Coronary artery (tissue), 2 donors: ENCODE measurements at regions not wholly inside any gene's neighbourhood (a gene's known extent, or its start where the extent isn't known, plus 50 kb on each side); places are given as distances from the start of the nearest gene placed in this dataset.

Experiments used
- DNase-seq: peaks from one replicate; pipeline ENCODE4 v3.0.0-alpha.2; 2017; ENCODE audit warnings: low spot score
- H3K27ac ChIP-seq, 2 donors: fragments of 200-600 bp; sonication (generic); one replicate each; pipeline ENCODE4 v1.5.1; 2016 to 2019
- H3K4me3 ChIP-seq: fragments of 200-600 bp; sonication (generic); 2 replicates; pipeline ENCODE4 v1.5.1; 2016; ENCODE audit warnings: mild to moderate bottlenecking, moderate library complexity
- TF ChIP-seq, protein P1 (sequence below): fragments of 200-600 bp; sonication (generic); IDR thresholded peaks from one replicate; pipeline ENCODE4 v1.5.1; 2019; ENCODE audit warnings: antibody characterized with exemption

DNA sequence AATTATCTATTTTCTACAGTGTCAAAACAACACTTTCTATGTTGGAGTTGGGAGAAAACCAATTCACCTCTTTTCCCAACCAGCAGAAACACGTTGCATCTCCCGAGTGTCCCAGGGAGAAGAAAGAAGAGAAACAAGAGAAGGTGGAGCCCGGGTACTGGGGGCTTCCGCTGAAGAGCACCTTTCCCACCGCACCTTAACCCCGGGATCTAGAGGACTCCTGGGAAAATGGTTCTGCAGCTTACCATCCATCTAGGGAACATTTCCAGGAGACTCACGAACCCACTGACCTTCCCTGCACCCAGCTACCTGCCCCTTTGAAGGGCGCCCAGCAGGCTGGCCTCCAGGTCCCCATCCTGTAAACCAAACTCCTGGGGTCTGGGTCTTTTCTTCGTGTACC lies 346.8 kb downstream of the TCERG1L start:
- Histone ChIP-seq H3K4me3 (no peak overlapping the region), H3K27ac (no peak overlapping the region)
- TF ChIP-seq, protein P1, sequence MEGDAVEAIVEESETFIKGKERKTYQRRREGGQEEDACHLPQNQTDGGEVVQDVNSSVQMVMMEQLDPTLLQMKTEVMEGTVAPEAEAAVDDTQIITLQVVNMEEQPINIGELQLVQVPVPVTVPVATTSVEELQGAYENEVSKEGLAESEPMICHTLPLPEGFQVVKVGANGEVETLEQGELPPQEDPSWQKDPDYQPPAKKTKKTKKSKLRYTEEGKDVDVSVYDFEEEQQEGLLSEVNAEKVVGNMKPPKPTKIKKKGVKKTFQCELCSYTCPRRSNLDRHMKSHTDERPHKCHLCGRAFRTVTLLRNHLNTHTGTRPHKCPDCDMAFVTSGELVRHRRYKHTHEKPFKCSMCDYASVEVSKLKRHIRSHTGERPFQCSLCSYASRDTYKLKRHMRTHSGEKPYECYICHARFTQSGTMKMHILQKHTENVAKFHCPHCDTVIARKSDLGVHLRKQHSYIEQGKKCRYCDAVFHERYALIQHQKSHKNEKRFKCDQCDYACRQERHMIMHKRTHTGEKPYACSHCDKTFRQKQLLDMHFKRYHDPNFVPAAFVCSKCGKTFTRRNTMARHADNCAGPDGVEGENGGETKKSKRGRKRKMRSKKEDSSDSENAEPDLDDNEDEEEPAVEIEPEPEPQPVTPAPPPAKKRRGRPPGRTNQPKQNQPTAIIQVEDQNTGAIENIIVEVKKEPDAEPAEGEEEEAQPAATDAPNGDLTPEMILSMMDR: no peak
- no peak for DNase-seq

- no peak overlapping the region for H3K4me3 ChIP-seq
- no peak overlapping the region for H3K27ac ChIP-seq
- DNase-seq: no peak
- TF ChIP-seq, protein P1: no peak
Observed at GRCh38 chr10:130967161-130967560, 344.4 kb downstream of the TCERG1L start.

DNA sequence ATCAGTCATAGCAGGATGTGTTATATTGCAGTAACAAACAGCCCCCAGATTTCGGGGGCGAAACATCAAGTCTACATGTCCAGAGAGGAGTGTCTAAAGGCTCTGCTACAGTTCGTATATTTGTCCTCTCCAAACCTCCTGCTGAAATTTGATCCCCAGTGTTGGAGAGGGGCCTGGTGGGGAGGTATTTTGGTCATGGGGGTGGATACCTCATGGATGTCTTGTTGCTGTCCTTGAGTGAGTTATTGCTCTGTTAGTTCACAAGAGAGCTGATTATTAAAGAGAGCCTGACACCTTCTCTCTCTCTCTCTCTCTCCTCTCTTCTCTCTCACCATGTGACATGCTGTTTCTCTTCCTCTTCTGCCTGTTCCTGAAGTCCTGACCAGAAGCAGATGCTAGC lies 343.7 kb downstream of the TCERG1L start:
- no peak overlapping the region for H3K27ac ChIP-seq
- TF ChIP-seq, protein P1: no peak
- DNase-seq: no peak
- no peak overlapping the region for H3K4me3 ChIP-seq

GRCh38 chr10:130968511-130968910 lies 343.0 kb downstream of the TCERG1L start:
- Histone ChIP-seq H3K4me3 (no peak overlapping the region), H3K27ac (no peak overlapping the region)
- TF ChIP-seq, protein P1: no peak
- DNase-seq: no peak

DNA sequence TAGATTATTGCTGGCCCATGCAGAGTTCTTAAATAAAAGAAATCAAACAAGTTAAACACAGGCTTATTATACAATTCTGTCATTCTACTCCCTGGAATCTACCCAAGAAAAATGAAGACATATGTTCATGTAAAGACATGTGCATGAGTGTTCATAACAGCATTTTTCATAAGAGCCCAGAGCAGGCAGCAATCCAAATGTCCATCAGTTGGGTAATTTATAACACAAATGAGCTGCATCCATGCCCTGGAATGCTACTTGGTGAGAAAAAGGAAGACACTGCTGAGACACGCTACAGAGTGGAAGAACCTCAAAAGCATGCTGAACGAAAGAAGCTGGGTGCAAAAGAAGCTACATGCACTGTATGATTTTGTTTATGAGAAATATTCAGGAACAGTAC lies 342.6 kb downstream of the TCERG1L start:
- H3K27ac ChIP-seq: no peak overlapping the region
- TF ChIP-seq, protein P1: no peak
- no peak for DNase-seq
- no peak overlapping the region for H3K4me3 ChIP-seq

GRCh38 chr10:130969700-130970099 lies 341.8 kb downstream of the TCERG1L start:
- TF ChIP-seq, protein P1: no peak
- Histone ChIP-seq H3K4me3 (no peak overlapping the region), H3K27ac (no peak overlapping the region)
- no peak for DNase-seq

- DNase-seq: no peak
- H3K4me3 ChIP-seq: no peak overlapping the region
- TF ChIP-seq, protein P1: no peak
- H3K27ac ChIP-seq: no peak overlapping the region
Observed at GRCh38 chr10:130970341-130971122, 341.0 kb downstream of the TCERG1L start.
